Liver (tissue), 8 donors: ENCODE measurements at regions not wholly inside any gene's neighbourhood (a gene's known extent, or its start where the extent isn't known, plus 50 kb on each side); places are given as distances from the start of the nearest gene placed in this dataset.

ENCODE experiments used
- DNase-seq: peaks from one replicate; pipeline ENCODE4 v3.0.0-alpha.2; 2017; ENCODE audit warnings: low spot score
- H3K27ac ChIP-seq, 2 donors: one replicate each; pipeline ENCODE4 v1.7.0; 2013; ENCODE audit warnings: inconsistent platforms in 2 of 2, low read length in 2 of 2, control low read depth in 1 of 2, low read depth in 1 of 2, mild to moderate bottlenecking in 1 of 2
- H3K27me3 ChIP-seq, 4 donors: one replicate each; pipeline versions ENCODE4 v1.6.1 to v1.7.0; 2013; ENCODE audit warnings: low read length in 3 of 4, inconsistent platforms in 1 of 4, mild to moderate bottlenecking in 1 of 4, moderate library complexity in 1 of 4; ENCODE audit not compliant: control insufficient read depth in 4 of 4, insufficient read depth in 4 of 4
- H3K36me3 ChIP-seq, 4 donors: one replicate each; pipeline versions ENCODE4 v1.6.1 to v1.7.0; 2013; ENCODE audit warnings: low read length in 3 of 4, mild to moderate bottlenecking in 3 of 4, low read depth in 1 of 4, moderate library complexity in 1 of 4; ENCODE audit not compliant: control insufficient read depth in 4 of 4, insufficient read depth in 3 of 4
- H3K4me1 ChIP-seq, 4 donors: one replicate each; pipeline versions ENCODE4 v1.6.1 to v1.7.0; 2013; ENCODE audit warnings: low read length in 3 of 4, mild to moderate bottlenecking in 3 of 4, moderate library complexity in 1 of 4; ENCODE audit not compliant: control insufficient read depth in 4 of 4, insufficient read depth in 4 of 4
- H3K4me3 ChIP-seq, 3 donors: one replicate each; pipeline versions ENCODE4 v1.6.1 to v1.7.0; 2013; ENCODE audit warnings: low read length in 3 of 3, control low read depth in 1 of 3, low read depth in 1 of 3, mild to moderate bottlenecking in 1 of 3
- H3K9ac ChIP-seq, 2 donors: one replicate each; pipeline ENCODE4 v1.7.0; 2013; ENCODE audit warnings: low read length in 2 of 2, mild to moderate bottlenecking in 2 of 2, moderate library complexity in 2 of 2, control low read depth in 1 of 2, low read depth in 1 of 2
- H3K9me3 ChIP-seq, 4 donors: one replicate each; pipeline versions ENCODE4 v1.6.1 to v1.7.0; 2013; ENCODE audit warnings: low read length in 3 of 4; ENCODE audit not compliant: control insufficient read depth in 4 of 4
- EGR1 ChIP-seq, 2 donors: IDR thresholded peaks; 2 replicates each; pipeline ENCODE4 v1.6.1; 2016 to 2018; ENCODE audit warnings: antibody characterized with exemption in 2 of 2, low read depth in 2 of 2
- FOXA1 ChIP-seq: IDR thresholded peaks from 2 replicates; pipeline ENCODE4 v1.6.1; 2016; ENCODE audit warnings: antibody characterized with exemption
- FOXA2 ChIP-seq: IDR thresholded peaks from 2 replicates; pipeline ENCODE4 v1.6.1; 2016; ENCODE audit warnings: antibody characterized with exemption
- GABPA ChIP-seq, 2 donors: IDR thresholded peaks in 1 of 2; conservative IDR thresholded peaks in 1 of 2; 2 replicates each; pipeline ENCODE4 v1.6.1; 2016; ENCODE audit warnings: antibody characterized with exemption in 2 of 2, mild to moderate bottlenecking in 1 of 2, moderate library complexity in 1 of 2
- HNF4A ChIP-seq, 2 donors: conservative IDR thresholded peaks; 2 replicates each; pipeline ENCODE4 v1.6.1; 2016; ENCODE audit warnings: antibody characterized with exemption in 2 of 2, mild to moderate bottlenecking in 2 of 2
- HNF4G ChIP-seq: IDR thresholded peaks from 2 replicates; pipeline ENCODE4 v1.6.1; 2016; ENCODE audit warnings: antibody characterized with exemption
- NR2F2 ChIP-seq: IDR thresholded peaks from 2 replicates; pipeline ENCODE4 v1.6.1; 2016; ENCODE audit warnings: antibody characterized with exemption
- RAD21 ChIP-seq, 2 donors: IDR thresholded peaks; 2 replicates each; pipeline ENCODE4 v1.6.1; 2016; ENCODE audit warnings: antibody characterized with exemption in 2 of 2, mild to moderate bottlenecking in 2 of 2
- RXRA ChIP-seq, 2 donors: IDR thresholded peaks; 2 replicates each; pipeline ENCODE4 v1.6.1; 2017 to 2018; ENCODE audit warnings: antibody characterized with exemption in 2 of 2, mild to moderate bottlenecking in 1 of 2
- SP1 ChIP-seq: IDR thresholded peaks from 2 replicates; pipeline ENCODE4 v1.6.1; 2018; ENCODE audit warnings: antibody characterized with exemption, mild to moderate bottlenecking
- TAF1 ChIP-seq: conservative IDR thresholded peaks from 2 replicates; pipeline ENCODE4 v1.6.1; 2016; ENCODE audit warnings: antibody characterized with exemption, mild to moderate bottlenecking
- YY1 ChIP-seq: IDR thresholded peaks from 2 replicates; pipeline ENCODE4 v1.6.1; 2016; ENCODE audit warnings: antibody characterized with exemption, mild to moderate bottlenecking
- WGBS: extraction: QIAGEN DNeasy Blood & Tissue Kit; methylation state at CpG from one replicate; pipeline ENCODE4 v1.1.7; 2013; 5-methylcytosine and 5-hydroxymethylcytosine counted together
- TF ChIP-seq, protein P1 (sequence below): fragments of 150-350 bp; IDR thresholded peaks from 2 replicates; pipeline ENCODE4 v1.5.1; 2017; ENCODE audit warnings: improper control_type of control experiment, low read depth, low read length; ENCODE audit not compliant: missing input control
- TF ChIP-seq, protein P2 (sequence below): IDR thresholded peaks from 2 replicates; pipeline ENCODE4 v1.6.1; 2016; ENCODE audit warnings: antibody characterized with exemption
- TF ChIP-seq, protein P3 (sequence below): IDR thresholded peaks from 2 replicates; pipeline ENCODE4 v1.6.1; 2016; ENCODE audit warnings: antibody characterized with exemption, mild to moderate bottlenecking
- TF ChIP-seq, protein P4 (sequence below): IDR thresholded peaks from 2 replicates; pipeline ENCODE4 v1.6.1; 2016; ENCODE audit warnings: antibody characterized with exemption
- TF ChIP-seq, protein P5 (sequence below): IDR thresholded peaks from 2 replicates; pipeline ENCODE4 v1.6.1; 2016; ENCODE audit warnings: antibody characterized with exemption
- donor health status: healthy.
- donor health status: healthy.
- donor health status: healthy.
- donor health status: healthy.
- donor health status: healthy.

DNA sequence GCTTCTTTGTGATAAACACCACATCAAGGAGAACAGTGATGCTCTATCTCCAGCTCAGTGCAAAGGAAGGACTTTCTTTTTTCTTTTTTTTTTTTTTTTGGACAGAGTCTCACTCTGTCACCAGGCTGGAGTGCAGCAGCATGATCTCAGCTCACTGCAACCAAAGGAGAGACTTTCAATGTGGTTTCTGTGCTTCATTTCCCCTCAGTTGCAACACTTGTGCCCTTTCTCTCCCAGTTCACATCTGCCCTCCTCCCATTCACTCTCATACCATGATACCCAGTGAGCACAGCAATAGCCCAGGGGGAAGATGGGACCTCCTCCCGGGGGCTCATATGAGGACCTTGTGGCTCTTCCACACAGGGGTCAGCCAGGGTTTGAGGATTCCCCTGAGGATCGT is 110.0 kb downstream of the MTRR start:
- WGBS = 71% methylated on average over 2 of the region's 2 CpGs
- no peak for TF ChIP-seq NR2F2
- TF ChIP-seq, protein P1, sequence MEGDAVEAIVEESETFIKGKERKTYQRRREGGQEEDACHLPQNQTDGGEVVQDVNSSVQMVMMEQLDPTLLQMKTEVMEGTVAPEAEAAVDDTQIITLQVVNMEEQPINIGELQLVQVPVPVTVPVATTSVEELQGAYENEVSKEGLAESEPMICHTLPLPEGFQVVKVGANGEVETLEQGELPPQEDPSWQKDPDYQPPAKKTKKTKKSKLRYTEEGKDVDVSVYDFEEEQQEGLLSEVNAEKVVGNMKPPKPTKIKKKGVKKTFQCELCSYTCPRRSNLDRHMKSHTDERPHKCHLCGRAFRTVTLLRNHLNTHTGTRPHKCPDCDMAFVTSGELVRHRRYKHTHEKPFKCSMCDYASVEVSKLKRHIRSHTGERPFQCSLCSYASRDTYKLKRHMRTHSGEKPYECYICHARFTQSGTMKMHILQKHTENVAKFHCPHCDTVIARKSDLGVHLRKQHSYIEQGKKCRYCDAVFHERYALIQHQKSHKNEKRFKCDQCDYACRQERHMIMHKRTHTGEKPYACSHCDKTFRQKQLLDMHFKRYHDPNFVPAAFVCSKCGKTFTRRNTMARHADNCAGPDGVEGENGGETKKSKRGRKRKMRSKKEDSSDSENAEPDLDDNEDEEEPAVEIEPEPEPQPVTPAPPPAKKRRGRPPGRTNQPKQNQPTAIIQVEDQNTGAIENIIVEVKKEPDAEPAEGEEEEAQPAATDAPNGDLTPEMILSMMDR = no peak
- no peak for TF ChIP-seq RXRA (IDR thresholded peaks at IDR 0.05)
- no peak for TF ChIP-seq EGR1 (IDR thresholded peaks at IDR 0.05; ENCODE audit: low read depth in 2 of 2)
- no peak for TF ChIP-seq FOXA2
- TF ChIP-seq HNF4A (conservative IDR thresholded peaks at IDR 0.05) = no peak
- TF ChIP-seq YY1 = no peak
- TF ChIP-seq, protein P2, sequence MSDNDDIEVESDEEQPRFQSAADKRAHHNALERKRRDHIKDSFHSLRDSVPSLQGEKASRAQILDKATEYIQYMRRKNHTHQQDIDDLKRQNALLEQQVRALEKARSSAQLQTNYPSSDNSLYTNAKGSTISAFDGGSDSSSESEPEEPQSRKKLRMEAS = no peak
- TF ChIP-seq SP1 = no peak
- no peak for TF ChIP-seq TAF1
- TF ChIP-seq RAD21 (IDR thresholded peaks at IDR 0.05) = no peak
- TF ChIP-seq GABPA (IDR thresholded peaks at IDR 0.05 in 1 of 2, conservative IDR thresholded peaks at IDR 0.05 in 1 of 2) = no peak
- TF ChIP-seq HNF4G = no peak
- TF ChIP-seq, protein P3, sequence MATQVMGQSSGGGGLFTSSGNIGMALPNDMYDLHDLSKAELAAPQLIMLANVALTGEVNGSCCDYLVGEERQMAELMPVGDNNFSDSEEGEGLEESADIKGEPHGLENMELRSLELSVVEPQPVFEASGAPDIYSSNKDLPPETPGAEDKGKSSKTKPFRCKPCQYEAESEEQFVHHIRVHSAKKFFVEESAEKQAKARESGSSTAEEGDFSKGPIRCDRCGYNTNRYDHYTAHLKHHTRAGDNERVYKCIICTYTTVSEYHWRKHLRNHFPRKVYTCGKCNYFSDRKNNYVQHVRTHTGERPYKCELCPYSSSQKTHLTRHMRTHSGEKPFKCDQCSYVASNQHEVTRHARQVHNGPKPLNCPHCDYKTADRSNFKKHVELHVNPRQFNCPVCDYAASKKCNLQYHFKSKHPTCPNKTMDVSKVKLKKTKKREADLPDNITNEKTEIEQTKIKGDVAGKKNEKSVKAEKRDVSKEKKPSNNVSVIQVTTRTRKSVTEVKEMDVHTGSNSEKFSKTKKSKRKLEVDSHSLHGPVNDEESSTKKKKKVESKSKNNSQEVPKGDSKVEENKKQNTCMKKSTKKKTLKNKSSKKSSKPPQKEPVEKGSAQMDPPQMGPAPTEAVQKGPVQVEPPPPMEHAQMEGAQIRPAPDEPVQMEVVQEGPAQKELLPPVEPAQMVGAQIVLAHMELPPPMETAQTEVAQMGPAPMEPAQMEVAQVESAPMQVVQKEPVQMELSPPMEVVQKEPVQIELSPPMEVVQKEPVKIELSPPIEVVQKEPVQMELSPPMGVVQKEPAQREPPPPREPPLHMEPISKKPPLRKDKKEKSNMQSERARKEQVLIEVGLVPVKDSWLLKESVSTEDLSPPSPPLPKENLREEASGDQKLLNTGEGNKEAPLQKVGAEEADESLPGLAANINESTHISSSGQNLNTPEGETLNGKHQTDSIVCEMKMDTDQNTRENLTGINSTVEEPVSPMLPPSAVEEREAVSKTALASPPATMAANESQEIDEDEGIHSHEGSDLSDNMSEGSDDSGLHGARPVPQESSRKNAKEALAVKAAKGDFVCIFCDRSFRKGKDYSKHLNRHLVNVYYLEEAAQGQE = no peak
- TF ChIP-seq FOXA1 = no peak
- TF ChIP-seq, protein P4, sequence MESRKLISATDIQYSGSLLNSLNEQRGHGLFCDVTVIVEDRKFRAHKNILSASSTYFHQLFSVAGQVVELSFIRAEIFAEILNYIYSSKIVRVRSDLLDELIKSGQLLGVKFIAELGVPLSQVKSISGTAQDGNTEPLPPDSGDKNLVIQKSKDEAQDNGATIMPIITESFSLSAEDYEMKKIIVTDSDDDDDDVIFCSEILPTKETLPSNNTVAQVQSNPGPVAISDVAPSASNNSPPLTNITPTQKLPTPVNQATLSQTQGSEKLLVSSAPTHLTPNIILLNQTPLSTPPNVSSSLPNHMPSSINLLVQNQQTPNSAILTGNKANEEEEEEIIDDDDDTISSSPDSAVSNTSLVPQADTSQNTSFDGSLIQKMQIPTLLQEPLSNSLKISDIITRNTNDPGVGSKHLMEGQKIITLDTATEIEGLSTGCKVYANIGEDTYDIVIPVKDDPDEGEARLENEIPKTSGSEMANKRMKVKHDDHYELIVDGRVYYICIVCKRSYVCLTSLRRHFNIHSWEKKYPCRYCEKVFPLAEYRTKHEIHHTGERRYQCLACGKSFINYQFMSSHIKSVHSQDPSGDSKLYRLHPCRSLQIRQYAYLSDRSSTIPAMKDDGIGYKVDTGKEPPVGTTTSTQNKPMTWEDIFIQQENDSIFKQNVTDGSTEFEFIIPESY = no peak
- TF ChIP-seq, protein P5, sequence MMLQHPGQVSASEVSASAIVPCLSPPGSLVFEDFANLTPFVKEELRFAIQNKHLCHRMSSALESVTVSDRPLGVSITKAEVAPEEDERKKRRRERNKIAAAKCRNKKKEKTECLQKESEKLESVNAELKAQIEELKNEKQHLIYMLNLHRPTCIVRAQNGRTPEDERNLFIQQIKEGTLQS = no peak

DNA sequence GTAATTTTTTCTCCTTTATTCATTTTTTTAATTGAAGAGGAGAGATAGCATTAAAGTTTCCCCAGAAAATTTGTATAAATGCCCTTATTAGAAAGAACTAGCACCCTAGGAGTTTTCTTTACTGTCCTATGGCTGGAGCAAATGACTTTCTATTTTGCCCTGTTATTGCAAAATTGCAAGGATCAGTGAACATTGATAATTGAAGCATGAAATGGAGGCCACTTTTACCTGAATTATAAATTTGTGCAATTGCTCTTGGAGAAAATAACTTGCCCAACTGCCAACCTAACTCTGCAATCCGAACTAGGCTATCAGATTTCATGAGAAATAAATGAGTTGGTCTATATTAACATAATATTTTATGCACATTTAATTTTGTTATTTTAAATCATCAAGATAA is 111.9 kb downstream of the MTRR start:
- Histone ChIP-seq H3K27me3 (peaks cover 0 to 7% (median 0%) of the 10 kb centered on the region in 4 donors), H3K9me3 (no peaks in the 10 kb centered on the region), H3K4me1 (no peaks in the 10 kb centered on the region), H3K4me3 (no peak overlapping the region), H3K36me3 (no peaks in the 10 kb centered on the region), H3K9ac (no peak overlapping the region), H3K27ac (no peak overlapping the region)
- no peak for DNase-seq
- 62% methylated on average over 1 of the region's 1 CpG for WGBS
- TF ChIP-seq HNF4A (conservative IDR thresholded peaks at IDR 0.05) (no peak), EGR1 (IDR thresholded peaks at IDR 0.05; ENCODE audit: low read depth in 2 of 2) (no peak), SP1 (no peak)
- TF ChIP-seq, protein P3 = no peak
- TF ChIP-seq, protein P1 = no peak

More for the DNA sequence above, 110.0 kb downstream of the MTRR start:
- Histone ChIP-seq H3K4me1 (no peaks in the 10 kb centered on the region), H3K27ac (no peak overlapping the region), H3K9ac (no peak overlapping the region), H3K9me3 (no peaks in the 10 kb centered on the region), H3K36me3 (no peaks in the 10 kb centered on the region), H3K4me3 (no peak overlapping the region), H3K27me3 (peaks cover 0 to 7% (median 0%) of the 10 kb centered on the region in 4 donors)
- no peak for DNase-seq
